Chondrocyte (in vitro differentiated cells): ENCODE measurements at regions not wholly inside any gene's neighbourhood (a gene's known extent, or its start where the extent isn't known, plus 50 kb on each side); places are given as distances from the start of the nearest gene placed in this dataset.

ENCODE experiments used
- DNase-seq: peaks from one replicate; pipeline ENCODE4 v3.0.0; 2021; ENCODE audit warnings: mixed read lengths, low spot score
- H3K27ac Mint-ChIP-seq: one replicate; pipeline ENCODE4 v1.8.0; 2021; ENCODE audit warnings: mild to moderate bottlenecking, moderate library complexity, mixed read lengths; ENCODE audit not compliant: unreplicated experiment
- H3K27me3 Mint-ChIP-seq: 2 replicates; pipeline ENCODE4 v1.8.0; 2021; ENCODE audit warnings: low read depth, mixed read lengths
- H3K36me3 Mint-ChIP-seq: 2 replicates; pipeline ENCODE4 v1.8.0; 2021; ENCODE audit warnings: low read depth, mixed read lengths
- H3K4me1 Mint-ChIP-seq: 2 replicates; pipeline ENCODE4 v1.8.0; 2021; ENCODE audit warnings: low read depth, mild to moderate bottlenecking, mixed read lengths
- H3K4me3 Mint-ChIP-seq: one replicate; pipeline ENCODE4 v1.8.0; 2021; ENCODE audit warnings: mild to moderate bottlenecking, moderate library complexity, mixed read lengths; ENCODE audit not compliant: unreplicated experiment
- H3K9me3 Mint-ChIP-seq: 2 replicates; pipeline ENCODE4 v1.8.0; 2021; ENCODE audit warnings: low read depth, mixed read lengths
- CTCF ChIP-seq: fragments of 200-600 bp; sonication (generic); IDR thresholded peaks from 2 replicates; pipeline ENCODE4 v1.5.0; 2021; ENCODE audit warnings: antibody characterized with exemption, mild to moderate bottlenecking, moderate library complexity

GRCh38 chr1:25033828-25034705, 104.0 kb upstream of the RUNX3 start:
- H3K27ac Mint-ChIP-seq = peak overlapping the region; percentile 91
- no peaks in the 10 kb centered on the region for H3K36me3 Mint-ChIP-seq
- DNase-seq = peak; percentile 71
- no peak for TF ChIP-seq CTCF
- H3K9me3 Mint-ChIP-seq = no peaks in the 10 kb centered on the region
- H3K27me3 Mint-ChIP-seq = no peaks in the 10 kb centered on the region
- no peak overlapping the region for H3K4me3 Mint-ChIP-seq
- H3K4me1 Mint-ChIP-seq = peaks cover 51% of the 10 kb centered on the region

GRCh38 chr1:25033030-25033827, 103.2 kb upstream of the RUNX3 start:
- DNase-seq = no peak
- Mint-ChIP-seq H3K4me1 (peaks cover 51% of the 10 kb centered on the region), H3K27me3 (no peaks in the 10 kb centered on the region)

GRCh38 chr1:25031966-25032667, 102.0 kb upstream of the RUNX3 start:
- no peak for TF ChIP-seq CTCF
- Mint-ChIP-seq H3K4me3 (no peak overlapping the region), H3K4me1 (peaks cover 62% of the 10 kb centered on the region), H3K9me3 (no peaks in the 10 kb centered on the region), H3K36me3 (no peaks in the 10 kb centered on the region), H3K27ac (peak overlapping the region; percentile 91), H3K27me3 (no peaks in the 10 kb centered on the region)
- no peak for DNase-seq

More at GRCh38 chr1:25033030-25033827, 103.2 kb upstream of the RUNX3 start:
- Mint-ChIP-seq H3K36me3 (no peaks in the 10 kb centered on the region), H3K27ac (peak overlapping the region; percentile 91), H3K4me3 (peak overlapping the region; percentile 9), H3K9me3 (no peaks in the 10 kb centered on the region)
- no peak for TF ChIP-seq CTCF

- no peaks in the 10 kb centered on the region for H3K27me3 Mint-ChIP-seq
- H3K36me3 Mint-ChIP-seq = no peaks in the 10 kb centered on the region
- peak overlapping the region; percentile 91 for H3K27ac Mint-ChIP-seq
- H3K4me3 Mint-ChIP-seq = no peak overlapping the region
- H3K9me3 Mint-ChIP-seq = no peaks in the 10 kb centered on the region
- peaks cover 67% of the 10 kb centered on the region for H3K4me1 Mint-ChIP-seq
- no peak for DNase-seq
- no peak for TF ChIP-seq CTCF
Measured at GRCh38 chr1:25031601-25031965, 101.5 kb upstream of the RUNX3 start.
